CD14-positive monocyte (primary cell): ENCODE measurements at regions not wholly inside any gene's neighbourhood (a gene's known extent, or its start where the extent isn't known, plus 50 kb on each side); places are given as distances from the start of the nearest gene placed in this dataset.

Source experiments
- DNase-seq, 3 donors: peaks; one replicate each; pipeline ENCODE4 v3.0.0-alpha.2; 2011 to 2022
- H2AFZ ChIP-seq: 2 replicates; pipeline ENCODE4 v1.6.0; 2012; ENCODE audit warnings: mild to moderate bottlenecking, low read depth, low read length, inconsistent platforms; ENCODE audit not compliant: insufficient read depth, poor library complexity, severe bottlenecking
- H3K27ac ChIP-seq, 2 donors: 1 replicate in 1 of 2; 2 replicates in 1 of 2; pipeline ENCODE4 v1.5.1; 2012 to 2013; ENCODE audit warnings: low read length in 2 of 2, control low read depth in 1 of 2, inconsistent platforms in 1 of 2, low read depth in 1 of 2, mild to moderate bottlenecking in 1 of 2
- H3K27me3 ChIP-seq, 2 donors: one replicate each; pipeline versions ENCODE4 v1.6.0 to v1.6.1; 2011 to 2013; ENCODE audit warnings: low read length in 2 of 2; ENCODE audit not compliant: control insufficient read depth in 2 of 2, insufficient read depth in 2 of 2
- H3K36me3 ChIP-seq, 2 donors: replicated peaks in 1 of 2; 1 replicate in 1 of 2; 2 replicates in 1 of 2; pipeline versions ENCODE4 v1.5.1 to v1.6.1; 2012 to 2013; ENCODE audit warnings: low read length in 2 of 2, control low read depth in 1 of 2, inconsistent platforms in 1 of 2, mild to moderate bottlenecking in 1 of 2; ENCODE audit not compliant: insufficient read depth in 2 of 2, control insufficient read depth in 1 of 2
- H3K4me1 ChIP-seq, 2 donors: 1 replicate in 1 of 2; 2 replicates in 1 of 2; pipeline versions ENCODE4 v1.5.1 to v1.6.1; 2012 to 2013; ENCODE audit warnings: low read length in 2 of 2, control low read depth in 1 of 2, inconsistent platforms in 1 of 2, mild to moderate bottlenecking in 1 of 2, moderate library complexity in 1 of 2; ENCODE audit not compliant: insufficient read depth in 2 of 2, control insufficient read depth in 1 of 2
- H3K4me2 ChIP-seq: replicated peaks from 2 replicates; pipeline ENCODE3; 2012; ENCODE audit warnings: low read length, moderate library complexity, mild to moderate bottlenecking; ENCODE audit not compliant: poor library complexity, severe bottlenecking; ENCODE audit errors: extremely low read depth
- H3K4me3 ChIP-seq, 3 experiments: fragments of 200-600 bp in 1 of 3; sonication (generic) in 1 of 3; replicated peaks in 1 of 3; 1 replicate in 2 of 3; 2 replicates in 1 of 3; pipeline ENCODE4 v1.5.1; 2011 to 2013; ENCODE audit warnings: low read length in 3 of 3, mild to moderate bottlenecking in 3 of 3, control low read depth in 2 of 3, low read depth in 2 of 3, inconsistent platforms in 1 of 3, moderate library complexity in 1 of 3
- H3K79me2 ChIP-seq: 2 replicates; pipeline ENCODE4 v1.6.0; 2012; ENCODE audit warnings: mild to moderate bottlenecking, control low read depth, inconsistent platforms, low read length, moderate library complexity; ENCODE audit not compliant: insufficient read depth
- H3K9ac ChIP-seq: 2 replicates; pipeline ENCODE4 v1.6.0; 2017; ENCODE audit warnings: low read length, mild to moderate bottlenecking; ENCODE audit not compliant: insufficient read depth, poor library complexity, severe bottlenecking
- H3K9me3 ChIP-seq, 2 donors: replicated peaks in 1 of 2; 1 replicate in 1 of 2; 2 replicates in 1 of 2; pipeline versions ENCODE4 v1.5.1 to v1.6.1; 2012 to 2013; ENCODE audit warnings: low read length in 2 of 2, control low read depth in 1 of 2; ENCODE audit not compliant: control insufficient read depth in 1 of 2, insufficient read depth in 1 of 2
- H4K20me1 ChIP-seq: 2 replicates; pipeline ENCODE4 v1.6.0; 2012; ENCODE audit warnings: mild to moderate bottlenecking, low read length, control low read depth, moderate library complexity; ENCODE audit not compliant: insufficient read depth
- H3K27ac Mint-ChIP-seq, 7 donors: one replicate each; pipeline ENCODE4 v1.8.0; 2020; ENCODE audit warnings: mild to moderate bottlenecking in 7 of 7, mixed read lengths in 7 of 7, moderate library complexity in 6 of 7, inconsistent platforms in 2 of 7
- H3K27me3 Mint-ChIP-seq, 3 donors: one replicate each; pipeline ENCODE4 v1.8.0; 2021 to 2022; ENCODE audit warnings: low read depth in 3 of 3, mild to moderate bottlenecking in 3 of 3, mixed read lengths in 3 of 3, moderate library complexity in 3 of 3, inconsistent platforms in 1 of 3
- H3K36me3 Mint-ChIP-seq, 2 donors: one replicate each; pipeline ENCODE4 v1.8.0; 2020; ENCODE audit warnings: mixed read lengths in 2 of 2, inconsistent platforms in 1 of 2, mild to moderate bottlenecking in 1 of 2
- H3K4me1 Mint-ChIP-seq: one replicate; pipeline ENCODE4 v1.8.0; 2020; ENCODE audit warnings: mild to moderate bottlenecking, mixed read lengths
- H3K4me3 Mint-ChIP-seq, 2 donors: one replicate each; pipeline ENCODE4 v1.8.0; 2020; ENCODE audit warnings: mild to moderate bottlenecking in 2 of 2, mixed read lengths in 2 of 2, moderate library complexity in 1 of 2
- H3K9me3 Mint-ChIP-seq, 7 donors: one replicate each; pipeline ENCODE4 v1.8.0; 2020 to 2022; ENCODE audit warnings: mixed read lengths in 7 of 7, mild to moderate bottlenecking in 6 of 7, moderate library complexity in 6 of 7, inconsistent platforms in 2 of 7
- CTCF ChIP-seq: fragments of 200-600 bp; IDR thresholded peaks from one replicate; pipeline ENCODE4 v1.8.0; 2022; ENCODE audit warnings: antibody characterized with exemption, mild to moderate bottlenecking
- WGBS: methylation state at CpG from one replicate; pipeline ENCODE4 v1.1.5; 2013; ENCODE audit warnings: missing lambda C conversion rate; ENCODE audit not compliant: insufficient coverage; 5-methylcytosine and 5-hydroxymethylcytosine counted together
- intact Hi-C, 2 donors: fragments of 100-400 bp; cut with micrococcal nuclease; formaldehyde crosslinking; loops; one replicate each; pipeline versions ENCODE4 v1.15.0 to v1.15.1; 2023

DNA sequence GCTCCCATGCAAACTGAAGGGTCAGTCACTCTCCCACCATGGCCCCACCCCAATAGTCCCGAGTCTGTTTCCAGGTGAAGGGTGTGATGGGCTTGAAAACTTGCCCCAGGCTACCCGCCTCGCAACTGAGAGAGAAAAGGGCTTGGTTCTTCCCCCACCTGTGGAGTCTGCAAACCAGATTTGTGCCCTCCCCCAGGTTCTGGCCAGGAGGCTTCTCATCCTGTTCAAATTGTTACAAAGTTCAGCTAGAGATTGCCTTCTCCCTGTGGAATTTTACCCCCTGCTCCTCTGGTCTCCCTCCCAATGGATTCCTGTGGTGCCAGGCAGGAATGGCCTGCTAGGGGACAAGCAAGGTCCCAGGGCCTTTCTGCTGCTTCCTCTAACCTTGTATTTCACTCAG is 93.1 kb upstream of the ACO1 start:
- Mint-ChIP-seq H3K27ac (no peak overlapping the region), H3K9me3 (peaks cover 2 to 9% (median 6%) of the 10 kb centered on the region in 7 donors), H3K4me1 (no peaks in the 10 kb centered on the region), H3K4me3 (no peak overlapping the region), H3K36me3 (no peaks in the 10 kb centered on the region), H3K27me3 (peaks cover 0 to 3% (median 0%) of the 10 kb centered on the region in 3 donors)
- H3K9ac ChIP-seq, result no peak overlapping the region
- H3K36me3 ChIP-seq, result no peaks in the 10 kb centered on the region
- no peak overlapping the region for H2AFZ ChIP-seq
- intact Hi-C loops, result no loop called here
- no peak overlapping the region for H3K27ac ChIP-seq
- H3K27me3 ChIP-seq, result no peaks in the 10 kb centered on the region
- 83% methylated on average over 2 of the region's 3 CpGs for WGBS
- no peaks in the 10 kb centered on the region for H3K4me1 ChIP-seq
- no peak for TF ChIP-seq CTCF
- peaks cover 0 to 12% of the 10 kb centered on the region in 2 donors for H3K9me3 ChIP-seq
- no peak overlapping the region for H3K4me3 ChIP-seq
- no peaks in the 10 kb centered on the region for H4K20me1 ChIP-seq
- H3K79me2 ChIP-seq, result no peaks in the 10 kb centered on the region
- no peak overlapping the region for H3K4me2 ChIP-seq
- no peak for DNase-seq

GRCh38 chr9:32292611-32293010 is 91.8 kb upstream of the ACO1 start:
- DNase-seq, result no peak
- Histone ChIP-seq H4K20me1 (no peaks in the 10 kb centered on the region), H3K27me3 (no peaks in the 10 kb centered on the region), H3K4me2 (no peak overlapping the region), H3K9ac (no peak overlapping the region), H2AFZ (no peak overlapping the region), H3K9me3 (peaks cover 0 to 12% of the 10 kb centered on the region in 2 donors), H3K36me3 (no peaks in the 10 kb centered on the region), H3K4me3 (no peak overlapping the region), H3K27ac (no peak overlapping the region), H3K79me2 (no peaks in the 10 kb centered on the region), H3K4me1 (no peaks in the 10 kb centered on the region)
- Mint-ChIP-seq H3K27ac (no peak overlapping the region), H3K9me3 (peaks cover 0 to 9% (median 5%) of the 10 kb centered on the region in 7 donors), H3K27me3 (peaks cover 0 to 3% (median 2%) of the 10 kb centered on the region in 3 donors), H3K4me1 (no peaks in the 10 kb centered on the region), H3K36me3 (no peaks in the 10 kb centered on the region), H3K4me3 (no peak overlapping the region)
- WGBS, result 100% methylated on average over 2 of the region's 2 CpGs
- TF ChIP-seq CTCF, result no peak
- intact Hi-C loops, result no loop called here
